ENCODE measurements at regions not wholly inside any gene's neighbourhood (a gene's known extent, or its start where the extent isn't known, plus 50 kb on each side); places are given as distances from the start of the nearest gene placed in this dataset.
"Not testable (repeated sequence)": the region's sequence is repeated elsewhere in the genome, so short reads cannot be mapped to it uniquely, and the experiment has no call there.

- TF ChIP-seq CTCF (IDR thresholded peaks at IDR 0.05; ENCODE audit: low read length); EZH2 (IDR thresholded peaks at IDR 0.05; ENCODE audit: borderline replicate concordance, low read length): not testable (repeated sequence)
These were observed 492.1 kb downstream of the SUCLG1 start for GRCh38 chr2:83966946-83967345.
